Neural cell (in vitro differentiated cells): ENCODE measurements at regions not wholly inside any gene's neighbourhood (a gene's known extent, or its start where the extent isn't known, plus 50 kb on each side); places are given as distances from the start of the nearest gene placed in this dataset.

ENCODE experiments used
- H2AFZ ChIP-seq: fragments of 200-600, 300-800 bp; sonication (generic), shearing (Covaris generic); 2 replicates; pipeline ENCODE4 v1.6.0; 2014; ENCODE audit warnings: low read depth, mild to moderate bottlenecking, antibody characterized with exemption, low read length, moderate library complexity
- H3F3A ChIP-seq: fragments of 200-600 bp; shearing (Covaris generic); 2 replicates; pipeline ENCODE4 v1.6.1; 2016; ENCODE audit warnings: mild to moderate bottlenecking, moderate library complexity, mixed read lengths, antibody characterized with exemption, low read length; ENCODE audit not compliant: insufficient read depth, poor library complexity, severe bottlenecking
- H3K27ac ChIP-seq: fragments of 200-600, 300-800 bp; sonication (generic), shearing (Covaris generic); 2 replicates; pipeline ENCODE4 v1.5.1; 2014; ENCODE audit warnings: mild to moderate bottlenecking, low read length, moderate library complexity
- H3K27me3 ChIP-seq: fragments of 300-800, 200-600 bp; sonication (generic), shearing (Covaris generic); 2 replicates; pipeline ENCODE4 v1.6.0; 2014; ENCODE audit warnings: mild to moderate bottlenecking, low read depth, low read length, moderate library complexity; ENCODE audit not compliant: insufficient read depth
- H3K36me3 ChIP-seq: fragments of 300-800, 200-600 bp; sonication (generic), shearing (Covaris generic); 2 replicates; pipeline ENCODE4 v1.5.1; 2014; ENCODE audit warnings: mild to moderate bottlenecking, antibody characterized with exemption, low read length, moderate library complexity; ENCODE audit not compliant: insufficient read depth
- H3K4me2 ChIP-seq: fragments of 300-800, 200-600 bp; sonication (generic), shearing (Covaris generic); 2 replicates; pipeline ENCODE4 v1.6.0; 2014; ENCODE audit warnings: mild to moderate bottlenecking, low read length
- H3K4me3 ChIP-seq: fragments of 300-800, 200-600 bp; sonication (generic), shearing (Covaris generic); 2 replicates; pipeline ENCODE4 v1.5.1; 2014; ENCODE audit warnings: mild to moderate bottlenecking, low read length, moderate library complexity
- H3K79me2 ChIP-seq: fragments of 200-600 bp; shearing (Covaris generic); replicated peaks from 2 replicates; pipeline ENCODE4 v1.6.0; 2014; ENCODE audit warnings: mild to moderate bottlenecking, low read length, moderate library complexity; ENCODE audit not compliant: insufficient read depth
- H3K9ac ChIP-seq: fragments of 300-800, 200-600 bp; sonication (generic), shearing (Covaris generic); 2 replicates; pipeline ENCODE4 v1.6.1; 2016; ENCODE audit warnings: mild to moderate bottlenecking, low read length, mixed read lengths
- H3K9me2 ChIP-seq: fragments of 200-600 bp; shearing (Covaris generic); 2 replicates; pipeline ENCODE4 v1.6.1; 2016; ENCODE audit warnings: mild to moderate bottlenecking, low read length, mixed read lengths; ENCODE audit not compliant: insufficient read depth
- H3K9me3 ChIP-seq: fragments of 200-600, 300-800 bp; sonication (generic), shearing (Covaris generic); 2 replicates; pipeline ENCODE4 v1.6.1; 2016; ENCODE audit warnings: mild to moderate bottlenecking, mixed run types, low read length, moderate library complexity, mixed read lengths
- H4K20me1 ChIP-seq: fragments of 200-600 bp; shearing (Covaris generic); 2 replicates; pipeline ENCODE4 v1.6.1; 2016; ENCODE audit warnings: mild to moderate bottlenecking, mixed run types; ENCODE audit not compliant: insufficient read depth
- CTCF ChIP-seq: fragments of 450-650 bp; IDR thresholded peaks from 2 replicates; pipeline ENCODE4 v1.5.1; 2014; ENCODE audit warnings: antibody characterized with exemption, mild to moderate bottlenecking, moderate library complexity; ENCODE audit not compliant: poor library complexity, severe bottlenecking
- EP300 ChIP-seq: fragments of 450-650 bp; conservative IDR thresholded peaks from 2 replicates; pipeline ENCODE4 v1.6.1; 2014; ENCODE audit warnings: antibody characterized with exemption, mild to moderate bottlenecking, moderate library complexity; ENCODE audit not compliant: poor library complexity, severe bottlenecking
- EZH2 ChIP-seq: fragments of 200-600, 300-800 bp; shearing (Covaris generic), sonication (generic); IDR thresholded peaks from 2 replicates; pipeline ENCODE4 v1.6.1; 2014; ENCODE audit warnings: antibody characterized with exemption, low read length, borderline replicate concordance, mild to moderate bottlenecking; ENCODE audit not compliant: insufficient read depth, poor library complexity, severe bottlenecking
- MXI1 ChIP-seq: fragments of 450-650 bp; conservative IDR thresholded peaks from 2 replicates; pipeline ENCODE4 v1.6.1; 2014; ENCODE audit warnings: antibody characterized with exemption, mild to moderate bottlenecking; ENCODE audit not compliant: poor library complexity, severe bottlenecking
- POLR2AphosphoS5 ChIP-seq: IDR thresholded peaks from 2 replicates; pipeline ENCODE4 v1.6.1; 2012
- RAD21 ChIP-seq: fragments of 450-650 bp; conservative IDR thresholded peaks from 2 replicates; pipeline ENCODE4 v1.6.1; 2014; ENCODE audit warnings: antibody characterized with exemption, mild to moderate bottlenecking, moderate library complexity
- REST ChIP-seq: IDR thresholded peaks from 2 replicates; pipeline ENCODE4 v1.6.1; 2012; ENCODE audit warnings: borderline replicate concordance
- SMC3 ChIP-seq: fragments of 450-650 bp; conservative IDR thresholded peaks from 2 replicates; pipeline ENCODE4 v1.6.1; 2014; ENCODE audit warnings: antibody characterized with exemption, mild to moderate bottlenecking, moderate library complexity; ENCODE audit not compliant: poor library complexity
- TAF1 ChIP-seq: IDR thresholded peaks from 2 replicates; pipeline ENCODE4 v1.6.1; 2012; ENCODE audit warnings: low read depth

DNA sequence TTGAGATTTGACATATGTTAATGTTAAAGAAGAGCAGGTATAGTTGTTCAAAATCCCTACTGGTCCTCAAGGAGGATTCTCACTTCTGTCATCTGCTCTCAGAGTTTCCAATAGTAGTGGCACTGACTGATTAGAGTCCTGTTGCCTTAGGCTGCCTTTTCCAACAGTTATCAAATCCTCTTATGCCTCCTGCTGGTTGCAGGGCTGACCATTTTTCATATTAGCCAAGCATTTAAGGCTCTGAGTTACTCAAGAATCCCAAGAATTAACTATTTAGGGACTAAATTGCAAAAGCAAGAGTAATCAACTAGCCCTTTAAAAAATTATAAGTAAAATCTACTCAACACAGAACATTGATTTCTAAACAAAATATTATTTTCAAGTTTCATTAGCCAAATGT, 212.0 kb upstream of the CHORDC1 start:
- no peak overlapping the region for H3K27ac ChIP-seq
- no peak for TF ChIP-seq SMC3
- TF ChIP-seq CTCF = peak; percentile 28
- H2AFZ ChIP-seq = no peak overlapping the region
- H3K36me3 ChIP-seq = no peaks in the 10 kb centered on the region
- no peak overlapping the region for H3K4me3 ChIP-seq
- H3K27me3 ChIP-seq = no peaks in the 10 kb centered on the region
- no peak overlapping the region for H3K9ac ChIP-seq
- H4K20me1 ChIP-seq = no peaks in the 10 kb centered on the region
- no peak overlapping the region for H3K4me2 ChIP-seq
- H3K79me2 ChIP-seq = no peaks in the 10 kb centered on the region
- no peaks in the 10 kb centered on the region for H3K9me2 ChIP-seq
- no peaks in the 10 kb centered on the region for H3F3A ChIP-seq
- H3K9me3 ChIP-seq = no peaks in the 10 kb centered on the region

- TF ChIP-seq TAF1 = no peak
- no peak for TF ChIP-seq CTCF
- no peak for TF ChIP-seq SMC3
- no peak for TF ChIP-seq REST
- no peak for TF ChIP-seq EZH2
- TF ChIP-seq RAD21 = no peak
- TF ChIP-seq POLR2AphosphoS5 = no peak
- TF ChIP-seq EP300 = no peak
- no peak for TF ChIP-seq MXI1
- Histone ChIP-seq H3K27ac (no peak overlapping the region), H3F3A (no peaks in the 10 kb centered on the region), H2AFZ (no peak overlapping the region), H3K9ac (no peak overlapping the region), H3K9me2 (no peaks in the 10 kb centered on the region), H3K79me2 (no peaks in the 10 kb centered on the region), H3K36me3 (no peaks in the 10 kb centered on the region), H4K20me1 (no peaks in the 10 kb centered on the region), H3K27me3 (no peaks in the 10 kb centered on the region), H3K4me2 (no peak overlapping the region), H3K9me3 (no peaks in the 10 kb centered on the region), H3K4me3 (no peak overlapping the region)
Observed at GRCh38 chr11:90428836-90429235, 206.0 kb upstream of the CHORDC1 start.
